ENCODE measurements at regions not wholly inside any gene's neighbourhood (a gene's known extent, or its start where the extent isn't known, plus 50 kb on each side); places are given as distances from the start of the nearest gene placed in this dataset.

GRCh38 chr9:78778318-78778717 lies 481.4 kb downstream of the PSAT1 start:
- TF ChIP-seq, protein P1, sequence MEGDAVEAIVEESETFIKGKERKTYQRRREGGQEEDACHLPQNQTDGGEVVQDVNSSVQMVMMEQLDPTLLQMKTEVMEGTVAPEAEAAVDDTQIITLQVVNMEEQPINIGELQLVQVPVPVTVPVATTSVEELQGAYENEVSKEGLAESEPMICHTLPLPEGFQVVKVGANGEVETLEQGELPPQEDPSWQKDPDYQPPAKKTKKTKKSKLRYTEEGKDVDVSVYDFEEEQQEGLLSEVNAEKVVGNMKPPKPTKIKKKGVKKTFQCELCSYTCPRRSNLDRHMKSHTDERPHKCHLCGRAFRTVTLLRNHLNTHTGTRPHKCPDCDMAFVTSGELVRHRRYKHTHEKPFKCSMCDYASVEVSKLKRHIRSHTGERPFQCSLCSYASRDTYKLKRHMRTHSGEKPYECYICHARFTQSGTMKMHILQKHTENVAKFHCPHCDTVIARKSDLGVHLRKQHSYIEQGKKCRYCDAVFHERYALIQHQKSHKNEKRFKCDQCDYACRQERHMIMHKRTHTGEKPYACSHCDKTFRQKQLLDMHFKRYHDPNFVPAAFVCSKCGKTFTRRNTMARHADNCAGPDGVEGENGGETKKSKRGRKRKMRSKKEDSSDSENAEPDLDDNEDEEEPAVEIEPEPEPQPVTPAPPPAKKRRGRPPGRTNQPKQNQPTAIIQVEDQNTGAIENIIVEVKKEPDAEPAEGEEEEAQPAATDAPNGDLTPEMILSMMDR (IDR thresholded peaks at IDR 0.05; ENCODE audit: low read depth, low read length), result no peak
- H3K4me1 ChIP-seq (ENCODE audit: low read depth), result no peaks in the 10 kb centered on the region
- H3K9me3 ChIP-seq (ENCODE audit: low read depth), result no peaks in the 10 kb centered on the region
- no peak overlapping the region for H3K27ac ChIP-seq
- H3K4me3 ChIP-seq, result no peak overlapping the region
- no peak for DNase-seq (ENCODE audit: low read depth in 1 of 2, low spot score in 1 of 2)
- H3K27me3 ChIP-seq, result no peaks in the 10 kb centered on the region
- H3K36me3 ChIP-seq, result no peaks in the 10 kb centered on the region

DNA sequence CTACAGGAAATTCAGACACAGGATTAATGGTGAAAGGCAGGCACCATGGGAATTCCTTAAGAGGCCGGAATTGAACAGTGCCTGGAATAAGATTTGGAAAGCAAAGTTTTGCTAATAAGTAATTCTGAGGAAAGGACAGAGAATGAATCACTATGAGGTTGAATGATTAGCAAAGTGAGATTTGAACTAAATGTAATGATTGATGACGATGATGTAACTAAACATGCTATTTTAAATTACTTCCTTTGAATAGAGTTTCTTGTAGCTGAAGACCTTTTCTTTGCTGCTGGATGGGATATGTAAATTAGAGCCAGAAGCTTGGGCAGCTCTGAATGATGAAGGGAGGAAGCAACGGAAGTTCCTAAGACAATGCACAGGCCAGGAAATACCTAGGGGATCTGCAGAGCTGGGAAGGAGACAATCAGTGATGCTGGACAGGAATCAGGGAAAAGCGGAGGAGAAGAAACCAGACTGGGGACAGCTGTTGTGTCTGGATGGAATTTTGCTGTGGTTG lies 482.0 kb downstream of the PSAT1 start:
- H3K4me3 ChIP-seq, result no peak overlapping the region
- TF ChIP-seq, protein P1 (IDR thresholded peaks at IDR 0.05; ENCODE audit: low read depth, low read length), result no peak
- DNase-seq (ENCODE audit: low read depth in 1 of 2, low spot score in 1 of 2), result no peak
- H3K36me3 ChIP-seq, result no peaks in the 10 kb centered on the region
- no peaks in the 10 kb centered on the region for H3K4me1 ChIP-seq (ENCODE audit: low read depth)
- no peaks in the 10 kb centered on the region for H3K27me3 ChIP-seq
- no peaks in the 10 kb centered on the region for H3K9me3 ChIP-seq (ENCODE audit: low read depth)
- H3K27ac ChIP-seq, result no peak overlapping the region

GRCh38 chr9:78781681-78782080 lies 484.8 kb downstream of the PSAT1 start:
- no peak for DNase-seq (ENCODE audit: low read depth in 1 of 2, low spot score in 1 of 2)
- H3K4me1 ChIP-seq (ENCODE audit: low read depth), result no peaks in the 10 kb centered on the region
- H3K9me3 ChIP-seq (ENCODE audit: low read depth), result no peaks in the 10 kb centered on the region
- TF ChIP-seq, protein P1 (IDR thresholded peaks at IDR 0.05; ENCODE audit: low read depth, low read length), result no peak
- no peaks in the 10 kb centered on the region for H3K36me3 ChIP-seq
- H3K27ac ChIP-seq, result no peak overlapping the region
- no peak overlapping the region for H3K4me3 ChIP-seq
- H3K27me3 ChIP-seq, result no peaks in the 10 kb centered on the region

DNA sequence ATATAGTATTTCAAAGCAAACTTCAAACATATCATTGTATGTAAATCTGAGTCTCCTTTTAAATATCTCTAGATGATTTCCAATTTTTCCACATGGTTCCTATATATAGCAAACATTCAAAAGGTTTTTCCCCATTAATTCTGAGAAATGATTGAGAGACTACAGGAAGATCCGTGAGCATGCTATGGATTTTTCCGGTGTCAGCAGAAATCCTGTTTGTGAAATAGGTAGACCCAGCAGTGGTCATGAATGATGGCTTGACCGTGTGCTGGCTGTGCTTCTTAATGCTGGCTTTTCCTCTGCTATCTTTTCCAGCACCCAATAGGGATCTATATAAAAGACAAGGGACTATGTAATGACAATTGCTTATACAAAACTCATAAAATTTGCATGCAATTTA lies 485.3 kb downstream of the PSAT1 start:
- H3K36me3 ChIP-seq, result no peaks in the 10 kb centered on the region
- no peaks in the 10 kb centered on the region for H3K27me3 ChIP-seq
- TF ChIP-seq, protein P1 (IDR thresholded peaks at IDR 0.05; ENCODE audit: low read depth, low read length), result no peak
- no peak overlapping the region for H3K27ac ChIP-seq
- H3K4me3 ChIP-seq, result no peak overlapping the region
- no peak for DNase-seq (ENCODE audit: low read depth in 1 of 2, low spot score in 1 of 2)
- no peaks in the 10 kb centered on the region for H3K9me3 ChIP-seq (ENCODE audit: low read depth)
- no peaks in the 10 kb centered on the region for H3K4me1 ChIP-seq (ENCODE audit: low read depth)

DNA sequence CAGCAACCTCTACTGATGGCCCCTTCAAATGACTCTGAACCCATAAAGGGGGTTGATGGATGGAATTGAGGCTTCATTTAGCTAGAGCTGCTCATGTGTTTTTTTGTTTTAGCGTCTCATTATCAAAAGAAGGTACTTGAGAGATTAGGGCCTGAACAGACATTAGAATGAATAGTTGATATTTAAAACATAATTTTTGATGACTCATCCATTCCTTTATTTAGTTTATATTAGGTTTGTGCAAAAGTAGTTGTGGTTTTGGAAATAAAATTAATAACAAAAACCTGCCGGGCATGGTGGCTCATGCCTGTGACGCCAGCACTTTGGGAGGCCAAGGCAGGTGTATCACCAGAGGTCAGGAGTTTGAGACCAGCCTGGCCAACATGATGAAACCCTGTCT lies 485.9 kb downstream of the PSAT1 start:
- TF ChIP-seq, protein P1 (IDR thresholded peaks at IDR 0.05; ENCODE audit: low read depth, low read length), result no peak
- no peaks in the 10 kb centered on the region for H3K9me3 ChIP-seq (ENCODE audit: low read depth)
- no peaks in the 10 kb centered on the region for H3K27me3 ChIP-seq
- H3K4me1 ChIP-seq (ENCODE audit: low read depth), result no peaks in the 10 kb centered on the region
- no peak overlapping the region for H3K27ac ChIP-seq
- no peak for DNase-seq (ENCODE audit: low read depth in 1 of 2, low spot score in 1 of 2)
- no peak overlapping the region for H3K4me3 ChIP-seq
- no peaks in the 10 kb centered on the region for H3K36me3 ChIP-seq

DNA sequence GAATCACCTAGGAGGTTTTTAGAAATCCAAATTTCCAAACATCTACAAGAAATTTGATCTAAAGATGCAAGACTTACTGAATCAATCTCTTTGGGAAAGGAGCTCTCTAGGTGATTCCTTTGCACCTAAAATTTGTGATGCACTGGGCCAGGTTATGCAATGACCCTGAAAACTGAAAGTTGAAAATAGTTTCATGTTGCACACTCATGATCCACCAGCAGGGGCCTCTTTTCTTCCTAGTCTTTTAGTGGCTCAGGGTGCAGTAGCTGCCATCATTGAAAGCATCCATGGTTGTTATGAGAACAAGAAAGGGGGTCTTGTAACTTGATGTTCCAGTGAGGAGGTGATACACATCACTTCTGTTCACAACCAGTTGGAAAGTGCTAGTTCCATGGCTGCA lies 486.8 kb downstream of the PSAT1 start:
- Histone ChIP-seq H3K9me3 (ENCODE audit: low read depth) (no peaks in the 10 kb centered on the region), H3K4me3 (no peak overlapping the region), H3K27me3 (no peaks in the 10 kb centered on the region), H3K27ac (no peak overlapping the region), H3K36me3 (no peaks in the 10 kb centered on the region), H3K4me1 (ENCODE audit: low read depth) (no peaks in the 10 kb centered on the region)
- TF ChIP-seq, protein P1 (IDR thresholded peaks at IDR 0.05; ENCODE audit: low read depth, low read length), result peak; percentile 28
- no peak for DNase-seq (ENCODE audit: low read depth in 1 of 2, low spot score in 1 of 2)
